HK-2 (cell line): ENCODE measurements at regions not wholly inside any gene's neighbourhood (a gene's known extent, or its start where the extent isn't known, plus 50 kb on each side); places are given as distances from the start of the nearest gene placed in this dataset.

ENCODE experiments used
- DNase-seq: peaks from one replicate; pipeline ENCODE4 v3.0.0-alpha.2; 2018; ENCODE audit not compliant: unreplicated experiment

DNA sequence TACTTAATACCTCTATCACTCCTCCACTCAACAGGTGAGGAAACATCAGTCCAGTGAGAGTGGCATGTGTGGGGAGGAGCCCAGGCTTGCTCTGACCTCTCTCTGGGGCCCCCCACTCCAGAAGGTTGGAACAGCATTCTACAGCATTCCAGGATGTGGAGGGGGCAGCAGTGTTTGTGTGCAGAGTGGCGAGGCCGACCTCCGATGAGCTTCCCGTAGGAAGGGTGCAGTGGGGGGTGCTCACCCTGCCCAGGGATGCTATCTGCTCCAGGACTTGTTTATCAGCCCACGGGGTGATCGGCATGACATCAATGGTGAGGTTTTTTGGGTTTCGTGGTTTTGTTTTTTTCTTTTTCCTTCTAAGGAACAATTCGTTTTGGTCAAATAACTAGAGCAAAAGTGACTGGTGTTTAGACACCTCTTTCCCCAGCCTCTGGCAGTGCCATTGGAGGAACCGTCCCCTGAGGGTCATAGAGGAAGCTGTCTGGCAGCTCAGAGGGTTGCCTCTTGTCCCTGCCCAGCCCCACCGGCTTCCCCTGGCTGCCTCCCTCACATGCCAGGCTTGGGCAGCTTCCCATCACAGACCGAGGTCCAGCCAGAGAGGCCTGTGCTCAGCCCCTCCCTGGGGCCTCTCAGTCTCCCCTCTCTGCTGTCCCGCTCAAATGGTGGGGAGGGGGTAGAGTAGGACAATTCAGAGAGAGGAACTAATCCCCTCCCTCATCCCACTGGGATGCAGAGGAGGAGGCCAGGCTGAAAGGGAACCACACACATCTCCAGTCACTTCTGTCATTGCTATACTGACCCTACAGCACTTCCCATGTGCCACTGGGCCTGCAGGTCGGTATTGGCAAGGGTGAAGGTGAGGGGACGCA lies 96.5 kb downstream of the ZFP36L2 start:
- DNase-seq: no peak

DNA sequence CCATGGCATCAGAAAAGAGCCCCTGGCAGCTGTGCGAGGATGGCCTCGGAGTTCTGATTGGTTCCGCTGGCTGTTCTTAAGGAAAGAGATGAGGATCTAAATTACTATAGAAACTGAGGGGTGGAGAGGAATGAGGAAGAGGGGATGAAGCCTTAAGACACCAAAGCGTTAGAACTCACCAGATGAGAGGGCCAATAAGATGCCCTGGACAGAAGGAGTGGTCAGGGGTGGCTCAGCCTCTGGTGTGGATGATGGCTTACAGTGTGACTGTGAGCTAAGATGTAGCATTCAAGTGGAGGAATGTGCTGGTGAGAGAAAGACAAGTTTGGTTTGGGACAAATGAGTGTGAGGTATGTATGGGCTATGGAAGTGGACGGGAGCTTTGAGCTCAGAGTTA lies 97.8 kb downstream of the ZFP36L2 start:
- no peak for DNase-seq

DNA sequence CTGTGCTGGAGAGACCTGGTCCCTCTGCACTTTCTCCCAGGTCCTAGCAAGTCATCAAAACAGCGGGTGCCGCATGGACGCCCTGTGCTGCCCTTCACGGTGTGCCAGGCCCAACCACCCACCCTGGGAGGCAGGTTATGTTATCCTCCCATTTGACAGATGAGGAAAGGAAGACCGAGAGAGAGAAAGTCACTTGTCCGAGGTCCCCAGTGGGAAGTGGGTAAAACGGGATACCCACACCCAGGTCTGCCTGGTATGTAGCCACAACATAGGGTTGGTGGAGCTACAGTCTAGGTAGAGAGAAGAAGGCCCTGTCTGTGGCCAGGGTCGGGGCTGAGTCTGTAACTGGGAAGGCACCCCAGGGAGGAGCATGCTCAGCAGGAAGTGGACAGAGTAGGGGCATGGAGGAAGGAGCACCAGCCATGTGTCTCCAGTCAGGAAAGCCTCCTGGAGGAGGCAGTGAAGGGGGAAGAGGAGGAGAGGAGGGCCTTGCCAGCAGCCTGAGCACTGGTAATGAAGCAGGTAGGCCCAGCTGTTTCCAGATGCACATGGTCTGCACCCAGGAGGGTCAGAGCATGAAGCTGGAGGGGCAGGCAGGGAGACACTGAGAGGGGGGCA lies 98.4 kb downstream of the ZFP36L2 start:
- DNase-seq: no peak

GRCh38 chr2:43127208-43127940 lies 99.0 kb downstream of the ZFP36L2 start:
- DNase-seq: peak; percentile 38

- DNase-seq: no peak
Observed at GRCh38 chr2:43126817-43127207, 99.6 kb downstream of the ZFP36L2 start.

DNA sequence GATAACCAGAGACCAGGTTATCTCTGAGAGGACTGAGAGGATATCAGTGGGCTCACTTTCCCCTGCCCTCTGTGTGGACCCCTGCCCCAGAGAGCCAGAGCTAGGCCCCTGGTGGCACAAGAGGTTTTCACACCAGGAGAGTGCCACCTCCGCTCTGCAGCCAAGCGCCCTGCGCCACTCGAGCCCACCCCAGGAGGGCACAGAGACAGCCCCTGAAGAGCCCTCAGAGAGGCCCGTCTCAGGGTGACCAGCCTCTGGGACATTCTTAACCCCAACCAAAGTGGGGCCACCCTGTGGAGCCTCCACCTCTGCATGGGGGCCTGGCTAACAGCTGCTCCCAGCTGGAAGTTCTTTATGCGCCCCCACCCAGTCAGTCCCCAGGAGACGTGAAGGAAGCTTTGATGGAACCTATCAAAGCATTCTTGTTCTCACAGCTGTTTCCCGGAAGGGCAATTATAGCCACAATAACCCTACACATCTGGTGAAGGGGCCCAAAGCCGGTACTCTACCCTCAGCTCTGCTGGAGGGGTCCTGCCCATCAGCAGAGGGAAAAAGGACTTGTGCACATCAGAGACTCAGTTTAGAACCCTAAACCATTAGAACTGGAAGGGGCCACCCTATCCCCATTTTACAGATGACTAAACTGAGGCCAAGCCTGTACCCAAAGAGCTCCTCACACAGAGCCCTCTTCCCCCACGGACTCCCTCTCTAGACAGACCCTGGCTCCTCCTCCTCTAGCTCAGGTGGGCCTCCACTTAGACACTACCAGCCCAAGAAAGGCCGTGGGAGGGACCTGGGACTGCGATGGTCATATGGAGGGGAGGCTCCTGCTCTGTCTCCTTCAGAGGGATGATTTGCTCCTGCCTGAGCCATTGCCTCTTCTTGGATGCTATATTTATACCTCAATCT lies 101.1 kb downstream of the ZFP36L2 start:
- no peak for DNase-seq

GRCh38 chr2:43124687-43125057 lies 101.7 kb downstream of the ZFP36L2 start:
- no peak for DNase-seq

DNA sequence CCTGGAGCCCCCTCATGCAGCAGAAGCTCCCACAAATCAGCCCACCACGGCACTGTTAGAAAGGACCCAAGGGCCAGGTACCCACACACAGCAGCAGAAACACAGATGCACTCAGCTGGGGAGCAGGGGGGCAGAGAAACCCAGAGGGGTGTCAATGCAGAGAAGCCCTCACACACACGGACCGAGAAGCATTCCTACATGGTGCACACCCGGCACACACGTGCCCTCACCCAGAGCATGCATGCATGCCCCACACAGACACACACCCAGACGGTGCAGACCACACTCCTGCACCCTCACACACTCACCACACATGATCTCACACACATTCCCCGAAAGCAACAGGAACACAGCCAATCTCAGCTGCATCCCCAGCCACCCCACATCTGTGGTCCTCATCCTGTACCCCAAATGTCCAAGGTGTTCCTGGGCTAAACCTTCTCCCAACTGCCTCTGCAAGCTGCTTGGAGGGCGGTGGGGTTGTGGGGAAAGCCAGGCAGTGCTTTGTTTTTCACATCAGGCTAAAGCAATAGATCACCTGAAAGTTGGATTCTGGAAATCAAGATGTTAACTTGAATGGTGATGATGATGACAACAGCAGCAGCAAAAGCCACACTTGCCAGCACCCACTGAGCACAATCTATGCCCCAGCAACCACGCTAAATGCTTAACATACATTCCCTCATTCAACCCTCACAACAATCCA lies 102.3 kb downstream of the ZFP36L2 start:
- DNase-seq: no peak

GRCh38 chr2:43123486-43123885 lies 102.9 kb downstream of the ZFP36L2 start:
- DNase-seq: no peak

GRCh38 chr2:43123028-43123427 lies 103.4 kb downstream of the ZFP36L2 start:
- no peak for DNase-seq

DNA sequence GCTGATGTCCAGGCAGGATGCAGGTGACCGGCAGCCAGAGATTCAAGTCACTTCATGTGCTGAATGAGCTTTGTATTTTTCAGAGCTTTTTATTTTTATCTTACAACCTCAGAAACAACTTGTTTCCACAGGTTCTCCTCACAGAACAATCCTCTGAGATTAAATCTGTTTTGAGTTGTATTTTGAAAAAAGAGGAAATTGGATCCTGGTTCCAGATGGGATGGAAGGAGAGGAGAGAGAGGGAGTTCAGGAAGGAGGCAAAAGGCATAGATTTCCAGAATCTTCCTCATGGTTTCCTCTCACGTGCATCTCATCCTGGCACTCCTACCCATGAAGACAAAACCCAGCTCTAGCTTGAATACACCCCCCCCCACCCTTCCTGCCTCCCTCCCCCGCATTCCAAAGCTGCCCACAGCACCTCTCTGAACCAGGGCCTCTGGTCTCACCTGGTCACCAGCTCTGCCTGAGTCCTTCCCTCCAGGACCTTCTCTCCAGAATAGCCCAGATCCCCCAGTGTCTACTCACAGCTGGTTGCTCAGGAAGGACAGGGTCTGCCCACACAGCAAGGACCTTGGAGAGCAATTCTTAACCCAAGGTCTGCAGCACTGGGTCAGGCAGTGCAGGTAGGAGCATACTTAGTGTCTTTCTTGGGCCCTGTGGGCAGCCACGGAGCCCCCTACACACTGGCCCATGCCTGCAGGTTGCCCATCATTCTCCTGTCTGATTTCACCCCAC lies 104.7 kb downstream of the ZFP36L2 start:
- DNase-seq: no peak

- DNase-seq: no peak
Observed at GRCh38 chr2:43119303-43119702, 107.1 kb downstream of the ZFP36L2 start.

GRCh38 chr2:43117521-43118143 lies 108.8 kb downstream of the ZFP36L2 start:
- no peak for DNase-seq

DNA sequence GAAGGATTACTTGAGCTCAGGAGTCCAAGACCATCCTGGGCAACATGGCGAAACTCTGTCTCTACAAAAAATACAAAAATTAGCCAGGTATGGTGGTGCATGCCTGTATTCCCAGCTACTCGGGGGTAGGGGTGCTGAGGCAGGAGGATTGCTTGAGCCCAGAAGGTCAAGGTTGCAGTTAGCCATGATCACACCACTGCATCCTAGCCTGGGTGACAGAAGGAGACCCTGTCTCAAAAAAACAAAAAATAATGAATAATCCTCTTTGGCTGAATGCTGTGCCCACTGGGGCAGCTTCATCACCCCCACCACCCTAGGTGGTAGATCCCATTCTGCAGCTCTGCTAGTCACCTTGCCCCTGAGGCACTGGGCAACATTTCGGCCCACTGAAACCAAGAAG lies 109.4 kb downstream of the ZFP36L2 start:
- no peak for DNase-seq

- no peak for DNase-seq
Observed at GRCh38 chr2:43115881-43116280, 110.5 kb downstream of the ZFP36L2 start.

- DNase-seq: no peak
Observed at GRCh38 chr2:43114210-43114609, 112.2 kb downstream of the ZFP36L2 start.

- no peak for DNase-seq
Observed at GRCh38 chr2:43111788-43112554, 114.4 kb downstream of the ZFP36L2 start.

DNA sequence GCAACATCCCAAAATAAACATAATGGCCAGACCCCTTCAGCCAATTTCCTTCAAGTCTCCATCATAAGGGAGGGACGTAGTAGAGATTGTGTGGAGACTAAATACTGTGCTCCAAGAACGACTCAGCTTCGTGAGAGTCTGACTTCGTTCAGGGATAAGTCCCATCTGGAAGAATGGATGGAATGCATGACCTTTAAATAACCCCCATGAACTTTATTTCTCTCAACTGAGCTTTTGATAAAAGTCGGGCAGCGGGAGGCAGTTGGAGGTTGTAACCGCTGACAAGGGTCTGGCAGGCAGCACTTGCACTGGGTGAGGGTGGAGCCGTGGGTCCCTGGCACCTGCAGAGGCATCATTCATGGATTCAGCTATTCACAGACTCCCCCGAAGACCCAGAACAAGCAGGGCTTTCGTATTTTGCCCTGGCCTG lies 115.9 kb downstream of the ZFP36L2 start:
- no peak for DNase-seq

DNA sequence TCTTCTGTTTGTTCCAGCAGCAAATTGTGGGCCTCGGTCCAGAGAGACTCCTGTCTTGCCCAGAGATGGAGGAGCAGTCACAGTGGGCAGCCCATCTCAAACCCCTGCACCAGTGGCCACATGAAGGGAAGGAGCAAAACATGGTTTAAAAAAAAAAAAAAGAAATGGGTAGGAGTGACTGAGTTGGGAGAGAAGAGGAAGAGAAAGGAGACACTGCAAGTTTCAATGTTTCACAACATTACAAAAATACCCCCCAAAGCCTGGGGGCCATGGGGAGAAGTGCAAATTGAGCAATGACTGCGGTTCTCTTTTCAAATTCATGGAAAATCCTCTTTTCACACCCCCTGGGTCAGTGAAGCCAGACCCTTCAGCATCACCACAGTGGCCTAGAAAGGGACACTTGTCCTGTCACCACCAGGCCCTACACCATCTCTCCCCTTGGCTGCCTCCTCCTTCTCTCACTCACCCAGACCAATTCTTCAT lies 117.1 kb downstream of the ZFP36L2 start:
- DNase-seq: no peak
